ENCODE measurements at regions not wholly inside any gene's neighbourhood (a gene's known extent, or its start where the extent isn't known, plus 50 kb on each side); places are given as distances from the start of the nearest gene placed in this dataset.

DNA sequence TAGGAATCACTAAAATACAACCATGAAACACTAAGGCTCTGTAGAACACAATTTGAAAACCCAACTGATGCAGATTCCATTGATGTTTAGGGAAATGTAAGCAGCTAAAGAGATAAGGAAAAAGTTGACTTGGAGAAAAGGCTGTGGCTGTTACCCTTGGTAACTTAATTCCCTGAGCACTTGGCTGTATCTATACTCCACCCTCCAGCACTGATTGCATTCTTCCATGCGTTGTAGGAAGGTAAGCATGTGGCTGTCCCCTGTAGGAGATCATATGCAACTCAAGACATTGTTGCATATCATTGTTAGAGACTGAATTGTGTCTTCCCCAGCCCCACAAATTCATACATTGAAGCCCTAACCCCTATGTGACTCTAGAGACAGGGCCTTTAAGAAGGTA lies 184.5 kb downstream of the CEMIP2 start:
- Histone ChIP-seq H3K27me3 (no peaks in the 10 kb centered on the region), H3K4me3 (no peak overlapping the region), H3K4me1 (no peaks in the 10 kb centered on the region), H3K27ac (no peak overlapping the region), H3K9me3 (no peaks in the 10 kb centered on the region), H3K36me3 (no peaks in the 10 kb centered on the region)
- no peak for DNase-seq
- WGBS, 2 donors = 54 to 57% methylated on average over 1 of the region's 1 CpG
- TF ChIP-seq, protein P1, sequence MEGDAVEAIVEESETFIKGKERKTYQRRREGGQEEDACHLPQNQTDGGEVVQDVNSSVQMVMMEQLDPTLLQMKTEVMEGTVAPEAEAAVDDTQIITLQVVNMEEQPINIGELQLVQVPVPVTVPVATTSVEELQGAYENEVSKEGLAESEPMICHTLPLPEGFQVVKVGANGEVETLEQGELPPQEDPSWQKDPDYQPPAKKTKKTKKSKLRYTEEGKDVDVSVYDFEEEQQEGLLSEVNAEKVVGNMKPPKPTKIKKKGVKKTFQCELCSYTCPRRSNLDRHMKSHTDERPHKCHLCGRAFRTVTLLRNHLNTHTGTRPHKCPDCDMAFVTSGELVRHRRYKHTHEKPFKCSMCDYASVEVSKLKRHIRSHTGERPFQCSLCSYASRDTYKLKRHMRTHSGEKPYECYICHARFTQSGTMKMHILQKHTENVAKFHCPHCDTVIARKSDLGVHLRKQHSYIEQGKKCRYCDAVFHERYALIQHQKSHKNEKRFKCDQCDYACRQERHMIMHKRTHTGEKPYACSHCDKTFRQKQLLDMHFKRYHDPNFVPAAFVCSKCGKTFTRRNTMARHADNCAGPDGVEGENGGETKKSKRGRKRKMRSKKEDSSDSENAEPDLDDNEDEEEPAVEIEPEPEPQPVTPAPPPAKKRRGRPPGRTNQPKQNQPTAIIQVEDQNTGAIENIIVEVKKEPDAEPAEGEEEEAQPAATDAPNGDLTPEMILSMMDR (IDR thresholded peaks at IDR 0.05) = no peak
- TF ChIP-seq POLR2A (IDR thresholded peaks at IDR 0.05) = no peak
- intact Hi-C loops (cut with DNase I) = no loop called here

DNA sequence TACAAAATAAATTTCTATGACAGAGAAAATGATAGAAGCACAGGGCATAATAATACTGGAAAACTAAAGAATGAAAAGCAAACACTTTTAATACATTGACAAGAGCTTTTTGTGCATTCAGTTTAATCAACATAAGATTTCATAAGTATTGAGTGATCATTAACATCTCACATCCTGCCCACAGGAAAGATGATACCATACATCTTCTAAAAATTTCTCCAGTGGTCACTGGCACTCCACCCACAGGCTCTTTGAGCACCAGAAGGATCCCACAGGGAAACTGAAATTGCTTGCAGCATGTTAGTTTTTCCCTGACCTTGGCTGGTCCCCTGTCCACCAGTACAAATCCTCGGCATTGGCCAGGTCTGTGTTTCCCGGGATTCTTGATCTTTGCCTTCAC lies 186.0 kb downstream of the CEMIP2 start:
- Histone ChIP-seq H3K4me3 (no peak overlapping the region), H3K9me3 (no peaks in the 10 kb centered on the region), H3K27me3 (no peaks in the 10 kb centered on the region), H3K4me1 (no peaks in the 10 kb centered on the region), H3K27ac (no peak overlapping the region), H3K36me3 (no peaks in the 10 kb centered on the region)
- 43 to 59% methylated on average over 2 of the region's 2 CpGs for WGBS, 2 donors
- intact Hi-C loops (cut with DNase I) = no loop called here
- no peak for DNase-seq
- TF ChIP-seq POLR2A (IDR thresholded peaks at IDR 0.05) = no peak
- TF ChIP-seq, protein P1 (IDR thresholded peaks at IDR 0.05) = no peak

DNA sequence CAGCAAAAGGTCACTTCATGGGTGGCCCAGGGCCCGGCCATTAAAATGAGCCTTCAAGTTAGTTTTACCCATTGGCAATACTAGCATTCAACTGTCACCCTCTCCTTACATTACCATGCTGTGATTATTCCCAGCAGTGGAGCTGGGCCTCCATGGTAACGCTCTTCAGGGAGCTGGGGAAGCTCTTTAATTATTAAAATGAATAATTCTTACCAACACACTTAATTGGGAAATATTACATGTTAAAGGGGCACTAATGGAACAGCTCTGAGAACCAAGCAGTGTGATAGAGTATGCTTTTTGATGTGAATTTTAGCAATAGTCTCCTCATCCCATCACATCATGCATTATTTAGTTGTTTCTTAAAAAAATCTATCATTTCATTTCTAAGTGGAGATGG lies 187.2 kb downstream of the CEMIP2 start:
- Histone ChIP-seq H3K27ac (no peak overlapping the region), H3K4me3 (no peak overlapping the region), H3K36me3 (no peaks in the 10 kb centered on the region), H3K9me3 (no peaks in the 10 kb centered on the region), H3K4me1 (no peaks in the 10 kb centered on the region), H3K27me3 (no peaks in the 10 kb centered on the region)
- no peak for TF ChIP-seq POLR2A (IDR thresholded peaks at IDR 0.05)
- TF ChIP-seq, protein P1 (IDR thresholded peaks at IDR 0.05) = no peak
- 71 to 87% methylated on average over 2 of the region's 2 CpGs for WGBS, 2 donors
- intact Hi-C loops (cut with DNase I) = no loop called here
- no peak for DNase-seq

DNA sequence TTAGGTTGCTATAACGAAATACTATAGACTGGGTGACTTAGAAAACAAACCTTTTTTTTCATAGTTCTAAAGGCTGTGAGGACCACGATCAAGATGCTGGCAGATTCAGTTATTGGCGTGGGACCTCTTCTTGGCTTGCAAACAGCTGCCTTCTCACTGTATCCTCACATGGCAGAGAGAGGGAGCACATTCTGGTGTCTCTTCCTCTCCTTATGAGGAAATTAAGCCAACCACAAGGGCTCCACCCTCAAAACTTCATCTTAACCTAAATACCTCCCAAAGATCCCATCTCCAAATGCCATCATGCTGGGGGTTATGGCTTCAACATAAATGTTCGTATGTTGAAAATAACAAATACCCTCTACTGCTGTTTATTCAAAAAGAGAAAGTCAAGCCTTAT lies 197.1 kb downstream of the CEMIP2 start:
- DNase-seq = no peak

DNA sequence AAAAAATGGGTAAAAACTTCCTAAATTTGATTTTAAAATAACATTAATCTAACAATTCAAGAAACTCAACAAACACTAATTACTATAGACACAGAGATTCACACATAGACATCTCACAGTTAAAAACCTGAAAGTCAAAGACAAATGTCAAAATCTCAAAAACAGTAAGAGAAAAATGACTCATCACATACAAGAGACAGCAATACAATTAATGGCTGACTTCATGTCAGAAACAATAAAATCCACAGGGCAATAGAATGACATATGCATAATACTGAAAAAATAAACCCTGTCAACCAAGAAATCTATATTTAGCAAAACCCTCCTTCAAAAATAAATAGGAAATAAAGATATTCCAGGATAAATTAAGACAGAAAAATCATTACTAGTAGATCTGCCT lies 200.4 kb downstream of the CEMIP2 start:
- DNase-seq = no peak
- Histone ChIP-seq H3K4me3 (no peak overlapping the region), H3K4me1 (no peaks in the 10 kb centered on the region), H3K27me3 (no peaks in the 10 kb centered on the region), H3K36me3 (no peaks in the 10 kb centered on the region), H3K9me3 (no peaks in the 10 kb centered on the region), H3K27ac (no peak overlapping the region)
- intact Hi-C loops (cut with DNase I) = no loop called here
- no peak for TF ChIP-seq POLR2A (IDR thresholded peaks at IDR 0.05)
- TF ChIP-seq, protein P1 (IDR thresholded peaks at IDR 0.05) = no peak

More for the DNA sequence above, 197.1 kb downstream of the CEMIP2 start:
- Histone ChIP-seq H3K27me3 (no peaks in the 10 kb centered on the region), H3K27ac (no peak overlapping the region), H3K4me3 (no peak overlapping the region), H3K36me3 (no peaks in the 10 kb centered on the region), H3K4me1 (no peaks in the 10 kb centered on the region), H3K9me3 (no peaks in the 10 kb centered on the region)
- intact Hi-C loops (cut with DNase I) = no loop called here
- 77 to 80% methylated on average over 4 of the region's 4 CpGs for WGBS, 2 donors
- TF ChIP-seq, protein P1 (IDR thresholded peaks at IDR 0.05) = no peak
- TF ChIP-seq POLR2A (IDR thresholded peaks at IDR 0.05) = no peak
